ENCODE measurements at regions not wholly inside any gene's neighbourhood (a gene's known extent, or its start where the extent isn't known, plus 50 kb on each side); places are given as distances from the start of the nearest gene placed in this dataset.

- DNase-seq (ENCODE audit: low spot score) = no peak
These were observed 333.1 kb upstream of the XYLT1 start for GRCh38 chr16:17803625-17804410.

DNA sequence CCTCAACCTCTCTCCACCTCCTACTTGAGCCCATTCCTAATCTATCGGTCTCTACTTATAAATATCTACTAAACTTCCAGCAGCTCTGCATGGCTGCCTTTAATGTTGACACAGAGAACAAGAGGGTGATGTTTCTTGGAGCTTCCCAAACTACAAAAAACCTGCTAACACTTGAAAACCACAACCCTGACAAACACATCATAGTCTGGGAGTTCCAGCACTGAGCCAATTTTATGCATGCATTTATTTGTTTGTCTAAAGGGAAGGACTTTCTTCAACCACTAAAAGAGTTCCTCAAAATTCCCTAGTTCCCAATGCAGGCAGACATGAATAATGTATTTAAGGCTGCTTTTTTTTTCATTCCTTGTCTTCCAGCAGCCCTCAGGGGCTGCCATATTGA, 331.8 kb upstream of the XYLT1 start:
- DNase-seq (ENCODE audit: low spot score) = no peak

DNA sequence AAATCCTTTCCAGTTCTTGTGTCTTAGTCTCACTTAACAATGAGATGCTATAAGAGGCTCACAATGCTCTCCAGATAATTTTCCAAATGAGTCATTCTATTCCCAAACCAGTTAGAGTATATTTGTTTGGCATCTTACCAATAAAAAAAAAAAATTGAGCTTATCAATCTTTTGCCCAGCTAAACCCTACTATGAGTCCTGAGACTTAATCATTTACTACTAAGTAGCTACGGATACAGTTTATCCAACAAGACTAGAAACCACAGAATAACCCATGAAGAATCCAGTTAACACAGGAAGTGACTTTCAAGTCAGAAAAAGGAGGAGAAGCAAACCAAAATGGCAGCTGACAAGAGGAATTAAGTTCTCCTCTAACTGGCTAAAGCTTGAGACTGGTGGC, 330.3 kb upstream of the XYLT1 start:
- no peak for DNase-seq (ENCODE audit: low spot score)

- no peak for DNase-seq (ENCODE audit: low spot score)
These were observed 328.0 kb upstream of the XYLT1 start for GRCh38 chr16:17798716-17799115.

DNA sequence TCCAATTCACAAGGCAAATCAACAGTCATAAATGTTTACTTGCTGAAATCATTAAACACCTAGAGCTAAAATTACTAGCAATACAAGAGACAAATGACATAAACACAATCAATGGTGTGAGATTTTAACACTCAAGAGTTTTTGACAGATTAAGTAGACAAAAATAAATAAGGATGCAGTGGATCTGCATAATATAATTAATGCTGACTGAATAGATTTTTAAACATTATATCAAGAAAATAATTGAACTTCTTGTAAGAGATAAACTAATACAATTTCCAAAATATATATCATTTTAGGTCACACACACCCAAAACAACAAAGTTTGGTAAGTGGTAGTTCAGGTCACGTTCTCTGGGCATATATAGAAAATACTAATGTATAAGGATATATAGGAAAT, 322.6 kb upstream of the XYLT1 start:
- DNase-seq (ENCODE audit: low spot score) = no peak

DNA sequence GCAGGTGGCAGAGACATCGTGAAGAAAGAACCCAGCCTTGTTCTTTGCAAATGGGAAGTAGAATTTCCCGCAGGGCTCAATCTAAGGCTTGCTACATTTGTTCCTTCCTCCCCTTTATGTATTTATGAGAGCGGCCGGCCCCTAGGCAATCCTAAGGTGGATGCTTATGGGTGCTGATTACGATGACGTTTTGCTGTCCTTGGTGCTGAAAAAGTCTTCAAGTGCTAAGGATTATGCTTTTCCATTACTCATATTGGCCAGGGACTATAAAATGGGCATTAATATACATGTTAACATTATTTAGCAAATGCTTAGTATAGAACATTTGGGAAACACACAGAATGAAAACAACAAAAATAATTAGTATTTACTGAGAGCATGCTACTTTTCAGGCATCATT, 313.3 kb upstream of the XYLT1 start:
- no peak for DNase-seq (ENCODE audit: low spot score)

DNA sequence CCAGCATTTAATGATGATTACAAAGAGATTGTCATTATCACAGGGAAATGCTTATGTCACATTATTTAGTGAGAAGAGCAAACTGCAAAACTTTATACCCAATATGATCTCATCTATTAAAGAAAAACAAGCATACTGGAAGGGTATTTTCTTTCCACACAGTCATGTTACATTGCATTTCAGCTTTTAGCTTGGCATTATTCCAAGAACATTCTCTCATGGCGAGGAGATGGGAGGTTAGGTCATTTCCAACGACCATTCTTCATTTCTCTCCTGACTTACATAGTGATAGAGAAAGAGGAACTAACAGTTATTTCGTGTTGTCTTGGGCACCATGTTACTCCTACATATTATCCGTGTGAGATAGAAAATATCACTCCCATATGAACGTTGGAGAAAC, 309.4 kb upstream of the XYLT1 start:
- DNase-seq (ENCODE audit: low spot score) = no peak

DNA sequence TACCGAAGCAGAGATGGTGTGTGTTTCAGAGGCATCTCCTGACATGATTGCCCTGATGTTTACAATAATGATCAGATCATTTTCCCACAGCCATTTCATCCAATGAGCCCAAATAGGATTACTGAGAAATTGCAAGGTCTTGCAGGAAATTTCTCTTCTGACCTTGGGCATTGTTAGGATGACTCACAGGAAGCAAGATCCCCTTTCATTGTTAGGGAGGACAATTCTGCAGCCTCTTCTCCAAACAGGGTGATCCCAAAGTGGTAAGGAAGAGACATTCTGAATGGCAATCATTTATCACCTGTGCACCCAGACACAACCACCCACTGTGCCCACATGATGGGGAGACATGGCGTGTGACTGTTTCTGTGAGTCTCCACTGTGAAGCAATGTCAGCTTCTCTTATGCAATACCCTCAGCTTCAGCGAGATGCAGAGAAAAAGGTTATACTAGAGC, 306.7 kb upstream of the XYLT1 start:
- no peak for DNase-seq (ENCODE audit: low spot score)

- no peak for DNase-seq (ENCODE audit: low spot score)
These were observed 306.1 kb upstream of the XYLT1 start for GRCh38 chr16:17776888-17777287.

GRCh38 chr16:17776465-17776864, 305.7 kb upstream of the XYLT1 start:
- DNase-seq (ENCODE audit: low spot score) = no peak

- no peak for DNase-seq (ENCODE audit: low spot score)
These were observed 304.3 kb upstream of the XYLT1 start for GRCh38 chr16:17775061-17775460.

GRCh38 chr16:17773698-17774101, 302.9 kb upstream of the XYLT1 start:
- DNase-seq (ENCODE audit: low spot score) = no peak

DNA sequence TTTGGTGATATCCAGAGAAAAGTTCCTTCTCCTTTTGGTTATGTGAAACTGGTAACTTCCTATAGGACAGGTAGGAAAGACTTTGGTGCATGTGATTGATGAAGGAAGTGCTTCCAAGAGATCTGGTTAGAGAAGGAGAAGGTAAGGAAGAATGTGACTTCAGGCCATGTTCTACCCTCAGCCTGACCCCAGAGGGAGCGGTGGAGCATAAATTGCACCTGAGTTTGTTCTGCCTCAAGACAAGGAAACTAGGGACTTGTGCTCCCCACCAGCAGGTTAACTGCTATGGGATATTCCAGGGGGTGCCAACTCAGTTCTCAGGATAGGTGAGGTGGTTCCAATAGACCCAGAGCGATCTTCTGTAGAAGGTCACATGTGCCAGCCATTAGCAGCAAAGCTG, 299.3 kb upstream of the XYLT1 start:
- no peak for DNase-seq (ENCODE audit: low spot score)

GRCh38 chr16:17769065-17769464, 298.3 kb upstream of the XYLT1 start:
- DNase-seq (ENCODE audit: low spot score) = no peak

DNA sequence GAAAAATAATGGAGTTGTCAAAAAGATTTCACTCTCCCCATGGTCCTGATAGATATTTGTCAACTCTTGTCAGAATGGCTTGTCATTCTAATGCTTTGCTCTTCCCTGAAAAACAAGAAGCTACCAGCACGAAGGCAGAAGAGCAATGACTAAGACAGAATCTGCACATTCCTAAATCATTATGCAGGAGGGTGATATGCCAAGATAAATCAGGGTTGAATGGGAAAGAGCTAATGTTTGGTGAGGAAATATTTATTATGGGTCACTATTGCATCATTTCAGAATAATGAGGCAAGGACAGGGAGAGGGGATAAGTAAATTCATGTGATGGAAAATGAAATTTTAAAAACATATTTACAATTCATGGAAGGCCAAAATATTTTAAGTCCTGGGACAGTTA, 297.5 kb upstream of the XYLT1 start:
- no peak for DNase-seq (ENCODE audit: low spot score)

DNA sequence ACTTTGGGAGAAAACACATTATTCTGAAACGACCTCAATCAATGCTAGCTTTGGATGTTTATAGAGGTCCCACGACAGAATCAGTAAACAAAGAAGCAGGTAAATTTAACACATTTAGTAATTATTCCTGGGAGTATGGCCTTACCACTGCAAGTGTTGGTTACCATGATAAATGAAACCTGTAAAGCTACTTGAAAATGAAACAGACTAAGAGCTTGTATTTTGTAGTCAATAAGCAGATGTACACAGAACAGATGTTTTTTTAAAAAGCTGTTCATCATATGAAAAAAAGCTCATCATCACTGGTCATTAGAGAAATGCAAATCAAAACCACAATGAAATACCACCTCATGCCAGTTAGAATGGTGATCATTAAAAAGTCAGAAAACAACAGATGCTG, 295.3 kb upstream of the XYLT1 start:
- DNase-seq (ENCODE audit: low spot score) = no peak

GRCh38 chr16:17759451-17760390, 289.0 kb upstream of the XYLT1 start:
- no peak for DNase-seq (ENCODE audit: low spot score)

GRCh38 chr16:17757808-17758207, 287.0 kb upstream of the XYLT1 start:
- DNase-seq (ENCODE audit: low spot score) = no peak

GRCh38 chr16:17755158-17755557, 284.4 kb upstream of the XYLT1 start:
- DNase-seq (ENCODE audit: low spot score) = no peak

- DNase-seq (ENCODE audit: low spot score) = no peak
These were observed 282.7 kb upstream of the XYLT1 start for GRCh38 chr16:17753434-17753833.

GRCh38 chr16:17749706-17750105, 278.9 kb upstream of the XYLT1 start:
- no peak for DNase-seq (ENCODE audit: low spot score)

- no peak for DNase-seq (ENCODE audit: low spot score)
These were observed 277.4 kb upstream of the XYLT1 start for GRCh38 chr16:17748044-17748719.

All from COLO829 (cell line).